ENCODE measurements at regions not wholly inside any gene's neighbourhood (a gene's known extent, or its start where the extent isn't known, plus 50 kb on each side); places are given as distances from the start of the nearest gene placed in this dataset.

- TF ChIP-seq, protein P1, sequence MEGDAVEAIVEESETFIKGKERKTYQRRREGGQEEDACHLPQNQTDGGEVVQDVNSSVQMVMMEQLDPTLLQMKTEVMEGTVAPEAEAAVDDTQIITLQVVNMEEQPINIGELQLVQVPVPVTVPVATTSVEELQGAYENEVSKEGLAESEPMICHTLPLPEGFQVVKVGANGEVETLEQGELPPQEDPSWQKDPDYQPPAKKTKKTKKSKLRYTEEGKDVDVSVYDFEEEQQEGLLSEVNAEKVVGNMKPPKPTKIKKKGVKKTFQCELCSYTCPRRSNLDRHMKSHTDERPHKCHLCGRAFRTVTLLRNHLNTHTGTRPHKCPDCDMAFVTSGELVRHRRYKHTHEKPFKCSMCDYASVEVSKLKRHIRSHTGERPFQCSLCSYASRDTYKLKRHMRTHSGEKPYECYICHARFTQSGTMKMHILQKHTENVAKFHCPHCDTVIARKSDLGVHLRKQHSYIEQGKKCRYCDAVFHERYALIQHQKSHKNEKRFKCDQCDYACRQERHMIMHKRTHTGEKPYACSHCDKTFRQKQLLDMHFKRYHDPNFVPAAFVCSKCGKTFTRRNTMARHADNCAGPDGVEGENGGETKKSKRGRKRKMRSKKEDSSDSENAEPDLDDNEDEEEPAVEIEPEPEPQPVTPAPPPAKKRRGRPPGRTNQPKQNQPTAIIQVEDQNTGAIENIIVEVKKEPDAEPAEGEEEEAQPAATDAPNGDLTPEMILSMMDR (conservative IDR thresholded peaks at IDR 0.05; ENCODE audit: low read depth, low read length): no peak
- TF ChIP-seq EZH2phosphoT487 (IDR thresholded peaks at IDR 0.05; ENCODE audit: borderline replicate concordance, low read length) (no peak), EZH2 (IDR thresholded peaks at IDR 0.05; ENCODE audit: low read length, unreplicated experiment) (no peak)
Measured at GRCh38 chr11:29612423-29612822, 404.4 kb downstream of the KCNA4 start.
